ENCODE measurements at regions not wholly inside any gene's neighbourhood (a gene's known extent, or its start where the extent isn't known, plus 50 kb on each side); places are given as distances from the start of the nearest gene placed in this dataset.

DNA sequence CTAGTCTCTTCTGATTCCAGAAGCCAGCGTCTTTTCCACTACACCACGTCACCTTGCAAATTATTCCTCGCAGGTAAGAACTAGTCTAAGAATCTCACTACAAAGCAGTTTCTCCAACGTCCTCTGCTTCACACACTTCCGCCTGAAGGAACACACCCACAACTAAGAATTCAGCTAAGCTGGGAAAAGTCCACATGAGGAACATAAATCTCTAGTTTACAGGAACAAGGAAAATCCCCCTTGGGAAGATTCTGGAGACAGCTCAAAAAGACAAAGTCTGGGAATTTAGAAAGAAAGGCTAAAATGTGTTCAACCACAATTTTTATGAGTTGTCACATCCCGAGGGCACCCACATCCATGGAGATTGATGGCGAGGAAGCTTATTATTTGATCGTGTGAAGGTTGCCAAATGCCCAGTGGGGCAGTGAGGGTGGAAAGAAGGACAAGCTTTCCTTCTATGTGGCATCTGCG is 780.2 kb upstream of the TBX3 start:
- DNase-seq (ENCODE audit: low read depth, low spot score) (no peak), FAIRE-seq (no peak)
- no peak overlapping the region for H3K27ac ChIP-seq (ENCODE audit: insufficient read depth, low read depth, low read length)
- H3K4me3 ChIP-seq (replicated peaks in 1 of 3; ENCODE audit: insufficient read depth in 1 of 3, low read depth in 1 of 3, low read length in 3 of 3): no peak overlapping the region
- TF ChIP-seq MYC (IDR thresholded peaks at IDR 0.05; ENCODE audit: low read depth, low read length): no peak
- H2AFZ ChIP-seq (ENCODE audit: low read depth, low read length): no peak overlapping the region
- no TSS peak for BruUV-seq (replicated peaks)
- H3K4me2 ChIP-seq (ENCODE audit: insufficient read depth, low read length): no peak overlapping the region
- no peaks in the 10 kb centered on the region for H3K36me3 ChIP-seq (ENCODE audit: control insufficient read depth in 2 of 2, extremely low read depth in 1 of 2, insufficient read depth in 2 of 2, low read length in 2 of 2)
- ChIA-PET CTCF (no interaction called here), POLR2A (no interaction called here)
- intact Hi-C loops (cut with micrococcal nuclease): no loop called here
- no peaks in the 10 kb centered on the region for H3K79me2 ChIP-seq (ENCODE audit: control insufficient read depth, insufficient read depth, low read length)
- no peak overlapping the region for H3K9ac ChIP-seq (replicated peaks; ENCODE audit: extremely low read depth, insufficient read depth, low read length)
- no peaks in the 10 kb centered on the region for H3K4me1 ChIP-seq (ENCODE audit: control insufficient read depth, extremely low read depth, insufficient read depth, low read length)
- peaks cover 2% of the 10 kb centered on the region for H3K9me3 ChIP-seq (replicated peaks; ENCODE audit: control insufficient read depth, insufficient read depth, low read length)
- no peaks in the 10 kb centered on the region for H3K27me3 ChIP-seq (ENCODE audit: control insufficient read depth in 2 of 2, insufficient read depth in 2 of 2, low read length in 2 of 2)
- no peaks in the 10 kb centered on the region for H4K20me1 ChIP-seq (replicated peaks; ENCODE audit: control insufficient read depth, extremely low read depth, insufficient read depth, low read length)
- no peaks in the 10 kb centered on the region for H3K9me1 ChIP-seq (replicated peaks; ENCODE audit: control insufficient read depth, extremely low read depth, insufficient read depth, low read length)
- dilution Hi-C loops (cut with MboI; ENCODE audit: extremely low pct_ligation_motif_present, low sequenced_read_pairs): no loop called here

DNA sequence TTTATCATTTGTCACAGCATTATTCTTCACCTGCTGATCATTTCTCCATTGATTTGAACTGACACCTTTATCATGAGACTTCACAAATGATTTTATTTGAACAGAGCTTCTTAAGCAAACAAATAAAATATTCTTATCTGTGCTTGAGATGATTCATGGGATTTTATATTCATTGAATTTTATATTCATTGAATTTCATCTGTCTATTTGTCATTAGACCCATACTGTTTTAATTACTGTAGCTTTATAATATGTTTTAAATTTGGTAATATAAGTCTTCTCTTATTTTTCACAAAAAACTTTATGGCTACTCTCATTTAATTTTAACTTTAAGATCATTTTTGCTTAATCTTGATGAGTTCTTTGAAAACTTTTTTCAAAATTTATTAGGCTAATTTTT is 777.4 kb upstream of the TBX3 start:
- ChIA-PET POLR2A (no interaction called here), CTCF (interaction anchor here (1.4 kb wide), 1 partner anchor 17 kb away, joined by 4 read pairs; no protein-coding TSS in a partner anchor)
- intact Hi-C loops (cut with micrococcal nuclease) (no loop called here), dilution Hi-C loops (cut with MboI; ENCODE audit: extremely low pct_ligation_motif_present, low sequenced_read_pairs) (no loop called here)
- Histone ChIP-seq H3K4me3 (replicated peaks in 1 of 3; ENCODE audit: insufficient read depth in 1 of 3, low read depth in 1 of 3, low read length in 3 of 3) (no peak overlapping the region), H2AFZ (ENCODE audit: low read depth, low read length) (no peak overlapping the region), H3K36me3 (ENCODE audit: control insufficient read depth in 2 of 2, extremely low read depth in 1 of 2, insufficient read depth in 2 of 2, low read length in 2 of 2) (no peaks in the 10 kb centered on the region), H3K27ac (ENCODE audit: insufficient read depth, low read depth, low read length) (no peak overlapping the region), H3K9ac (replicated peaks; ENCODE audit: extremely low read depth, insufficient read depth, low read length) (no peak overlapping the region), H3K79me2 (ENCODE audit: control insufficient read depth, insufficient read depth, low read length) (no peaks in the 10 kb centered on the region), H3K27me3 (ENCODE audit: control insufficient read depth in 2 of 2, insufficient read depth in 2 of 2, low read length in 2 of 2) (no peaks in the 10 kb centered on the region), H3K4me2 (ENCODE audit: insufficient read depth, low read length) (no peak overlapping the region), H4K20me1 (replicated peaks; ENCODE audit: control insufficient read depth, extremely low read depth, insufficient read depth, low read length) (no peaks in the 10 kb centered on the region), H3K9me3 (replicated peaks; ENCODE audit: control insufficient read depth, insufficient read depth, low read length) (no peaks in the 10 kb centered on the region), H3K9me1 (replicated peaks; ENCODE audit: control insufficient read depth, extremely low read depth, insufficient read depth, low read length) (no peaks in the 10 kb centered on the region), H3K4me1 (ENCODE audit: control insufficient read depth, extremely low read depth, insufficient read depth, low read length) (no peaks in the 10 kb centered on the region)
- TF ChIP-seq JUN (IDR thresholded peaks at IDR 0.05; ENCODE audit: borderline replicate concordance, insufficient read depth, insufficient read length, low read depth) (no peak), POLR2AphosphoS5 (IDR thresholded peaks at IDR 0.05; ENCODE audit: insufficient read depth, low read depth, low read length) (no peak), FOS (IDR thresholded peaks at IDR 0.05; ENCODE audit: borderline replicate concordance, insufficient read depth, low read length) (no peak), EZH2 (IDR thresholded peaks at IDR 0.05; ENCODE audit: borderline replicate concordance, low read depth, low read length, severe bottlenecking) (no peak), GATA2 (IDR thresholded peaks at IDR 0.05; ENCODE audit: insufficient read depth, insufficient read length, low read depth, low read length) (no peak), POLR2A (IDR thresholded peaks at IDR 0.05; ENCODE audit: low read depth, low read length) (no peak), MYC (IDR thresholded peaks at IDR 0.05; ENCODE audit: low read depth, low read length) (no peak)
- TF ChIP-seq, protein P1, sequence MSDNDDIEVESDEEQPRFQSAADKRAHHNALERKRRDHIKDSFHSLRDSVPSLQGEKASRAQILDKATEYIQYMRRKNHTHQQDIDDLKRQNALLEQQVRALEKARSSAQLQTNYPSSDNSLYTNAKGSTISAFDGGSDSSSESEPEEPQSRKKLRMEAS (IDR thresholded peaks at IDR 0.05; ENCODE audit: insufficient read depth, insufficient read length): no peak
- TF ChIP-seq, protein P2, sequence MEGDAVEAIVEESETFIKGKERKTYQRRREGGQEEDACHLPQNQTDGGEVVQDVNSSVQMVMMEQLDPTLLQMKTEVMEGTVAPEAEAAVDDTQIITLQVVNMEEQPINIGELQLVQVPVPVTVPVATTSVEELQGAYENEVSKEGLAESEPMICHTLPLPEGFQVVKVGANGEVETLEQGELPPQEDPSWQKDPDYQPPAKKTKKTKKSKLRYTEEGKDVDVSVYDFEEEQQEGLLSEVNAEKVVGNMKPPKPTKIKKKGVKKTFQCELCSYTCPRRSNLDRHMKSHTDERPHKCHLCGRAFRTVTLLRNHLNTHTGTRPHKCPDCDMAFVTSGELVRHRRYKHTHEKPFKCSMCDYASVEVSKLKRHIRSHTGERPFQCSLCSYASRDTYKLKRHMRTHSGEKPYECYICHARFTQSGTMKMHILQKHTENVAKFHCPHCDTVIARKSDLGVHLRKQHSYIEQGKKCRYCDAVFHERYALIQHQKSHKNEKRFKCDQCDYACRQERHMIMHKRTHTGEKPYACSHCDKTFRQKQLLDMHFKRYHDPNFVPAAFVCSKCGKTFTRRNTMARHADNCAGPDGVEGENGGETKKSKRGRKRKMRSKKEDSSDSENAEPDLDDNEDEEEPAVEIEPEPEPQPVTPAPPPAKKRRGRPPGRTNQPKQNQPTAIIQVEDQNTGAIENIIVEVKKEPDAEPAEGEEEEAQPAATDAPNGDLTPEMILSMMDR (IDR thresholded peaks at IDR 0.05; ENCODE audit: extremely low read depth in 1 of 2, insufficient read depth in 1 of 2, low read depth in 1 of 2, low read length in 2 of 2): no peak
- BruUV-seq (replicated peaks): no TSS peak
- no peak for DNase-seq (ENCODE audit: low read depth, low spot score)
- FAIRE-seq: no peak

Measured in endothelial cell of umbilical vein (primary cell).